Vagina (tissue), 2 donors: ENCODE measurements at regions not wholly inside any gene's neighbourhood (a gene's known extent, or its start where the extent isn't known, plus 50 kb on each side); places are given as distances from the start of the nearest gene placed in this dataset.

Source experiments
- CTCF ChIP-seq, 3 experiments: fragments of 450-650 bp in 2 of 3; fragments of 200-600 bp in 1 of 3; sonication (generic) in 1 of 3; IDR thresholded peaks; one replicate each; pipeline ENCODE4 v1.5.1; 2017 to 2019; ENCODE audit warnings: antibody characterized with exemption in 3 of 3, mild to moderate bottlenecking in 2 of 3, moderate library complexity in 2 of 3
- POLR2A ChIP-seq, 2 donors: fragments of 450-650 bp; IDR thresholded peaks; one replicate each; pipeline ENCODE4 v1.6.1; 2017; ENCODE audit warnings: antibody characterized with exemption in 2 of 2, mild to moderate bottlenecking in 2 of 2, moderate library complexity in 2 of 2

- no peak for TF ChIP-seq CTCF (IDR thresholded peaks at IDR 0.05)
- no peak for TF ChIP-seq POLR2A (IDR thresholded peaks at IDR 0.05)
Measured at GRCh38 chr2:65781756-65782155, 349.4 kb upstream of the SPRED2 start.
